ENCODE measurements at regions not wholly inside any gene's neighbourhood (a gene's known extent, or its start where the extent isn't known, plus 50 kb on each side); places are given as distances from the start of the nearest gene placed in this dataset.

GRCh38 chr2:63755965-63756364 is 85.7 kb upstream of the UGP2 start:
- TF ChIP-seq POLR2A (IDR thresholded peaks at IDR 0.05; ENCODE audit: low read length) (no peak), RAD21 (conservative IDR thresholded peaks at IDR 0.05 in 1 of 2, IDR thresholded peaks at IDR 0.05 in 1 of 2) (no peak), CHD2 (IDR thresholded peaks at IDR 0.05; ENCODE audit: low read length, partially characterized antibody) (no peak), CTCF (IDR thresholded peaks at IDR 0.05) (no peak), EP300 (IDR thresholded peaks at IDR 0.05) (no peak), ZFP36 (IDR thresholded peaks at IDR 0.05; ENCODE audit: borderline replicate concordance, partially characterized antibody) (no peak), EHMT2 (IDR thresholded peaks at IDR 0.05; ENCODE audit: low read depth) (no peak), KDM5A (IDR thresholded peaks at IDR 0.05) (no peak), MAZ (IDR thresholded peaks at IDR 0.05; ENCODE audit: borderline replicate concordance, low read depth, low read length) (no peak), SMC3 (IDR thresholded peaks at IDR 0.05) (no peak)
